ENCODE measurements at regions not wholly inside any gene's neighbourhood (a gene's known extent, or its start where the extent isn't known, plus 50 kb on each side); places are given as distances from the start of the nearest gene placed in this dataset.

GRCh38 chr5:135137146-135137915 lies 103.3 kb upstream of the PITX1 start:
- DNase-seq: no peak
- ATAC-seq (replicated peaks): no peak
- H3K4me1 Mint-ChIP-seq (ENCODE audit: low read depth in 2 of 2): no peaks in the 10 kb centered on the region
- no peaks in the 10 kb centered on the region for H3K36me3 Mint-ChIP-seq (ENCODE audit: insufficient read depth)
- H3K4me3 Mint-ChIP-seq: no peak overlapping the region
- H3K27ac Mint-ChIP-seq: peak overlapping the region in 1 of 2 donors; percentile 20
- peaks cover 9 to 69% of the 10 kb centered on the region in 2 donors for H3K27me3 Mint-ChIP-seq
- H3K9me3 Mint-ChIP-seq: no peaks in the 10 kb centered on the region

GRCh38 chr5:135136546-135136945 lies 102.5 kb upstream of the PITX1 start:
- Mint-ChIP-seq H3K4me3 (no peak overlapping the region), H3K36me3 (ENCODE audit: insufficient read depth) (no peaks in the 10 kb centered on the region), H3K27me3 (peaks cover 14 to 77% of the 10 kb centered on the region in 2 donors), H3K4me1 (ENCODE audit: low read depth in 2 of 2) (no peaks in the 10 kb centered on the region), H3K9me3 (no peaks in the 10 kb centered on the region), H3K27ac (no peak overlapping the region)
- DNase-seq: no peak
- no peak for ATAC-seq (replicated peaks)

- no peak overlapping the region for H3K4me3 Mint-ChIP-seq
- H3K36me3 Mint-ChIP-seq (ENCODE audit: insufficient read depth): no peaks in the 10 kb centered on the region
- DNase-seq (no peak), ATAC-seq (replicated peaks) (no peak)
- H3K9me3 Mint-ChIP-seq: no peaks in the 10 kb centered on the region
- no peaks in the 10 kb centered on the region for H3K4me1 Mint-ChIP-seq (ENCODE audit: low read depth in 2 of 2)
- H3K27me3 Mint-ChIP-seq: peaks cover 14 to 83% of the 10 kb centered on the region in 2 donors
- no peak overlapping the region for H3K27ac Mint-ChIP-seq
Observed at GRCh38 chr5:135135530-135136226, 101.7 kb upstream of the PITX1 start.

GRCh38 chr5:135134691-135135381 lies 100.8 kb upstream of the PITX1 start:
- no peak overlapping the region for H3K4me3 Mint-ChIP-seq
- H3K27ac Mint-ChIP-seq: no peak overlapping the region
- DNase-seq (no peak), ATAC-seq (replicated peaks) (no peak)
- H3K27me3 Mint-ChIP-seq: peaks cover 19 to 83% of the 10 kb centered on the region in 2 donors
- no peaks in the 10 kb centered on the region for H3K9me3 Mint-ChIP-seq
- no peaks in the 10 kb centered on the region for H3K4me1 Mint-ChIP-seq (ENCODE audit: low read depth in 2 of 2)
- H3K36me3 Mint-ChIP-seq (ENCODE audit: insufficient read depth): no peaks in the 10 kb centered on the region

GRCh38 chr5:135133698-135134515 lies 99.9 kb upstream of the PITX1 start:
- no peaks in the 10 kb centered on the region for H3K9me3 Mint-ChIP-seq
- H3K4me1 Mint-ChIP-seq (ENCODE audit: low read depth in 2 of 2): peaks cover 0 to 6% of the 10 kb centered on the region in 2 donors
- ATAC-seq (replicated peaks): no peak
- H3K36me3 Mint-ChIP-seq (ENCODE audit: insufficient read depth): no peaks in the 10 kb centered on the region
- peaks cover 13 to 74% of the 10 kb centered on the region in 2 donors for H3K27me3 Mint-ChIP-seq
- DNase-seq: no peak
- no peak overlapping the region for H3K27ac Mint-ChIP-seq
- no peak overlapping the region for H3K4me3 Mint-ChIP-seq

- no peaks in the 10 kb centered on the region for H3K9me3 Mint-ChIP-seq
- H3K27ac Mint-ChIP-seq: no peak overlapping the region
- no peaks in the 10 kb centered on the region for H3K36me3 Mint-ChIP-seq (ENCODE audit: insufficient read depth)
- peaks cover 0 to 6% of the 10 kb centered on the region in 2 donors for H3K4me1 Mint-ChIP-seq (ENCODE audit: low read depth in 2 of 2)
- DNase-seq: no peak
- peaks cover 13 to 67% of the 10 kb centered on the region in 2 donors for H3K27me3 Mint-ChIP-seq
- no peak for ATAC-seq (replicated peaks)
- H3K4me3 Mint-ChIP-seq: no peak overlapping the region
Observed at GRCh38 chr5:135133181-135133580, 99.2 kb upstream of the PITX1 start.

- H3K36me3 Mint-ChIP-seq (ENCODE audit: insufficient read depth): no peaks in the 10 kb centered on the region
- peaks cover 13 to 65% of the 10 kb centered on the region in 2 donors for H3K27me3 Mint-ChIP-seq
- H3K4me3 Mint-ChIP-seq: no peak overlapping the region
- peaks cover 0 to 6% of the 10 kb centered on the region in 2 donors for H3K4me1 Mint-ChIP-seq (ENCODE audit: low read depth in 2 of 2)
- H3K9me3 Mint-ChIP-seq: no peaks in the 10 kb centered on the region
- H3K27ac Mint-ChIP-seq: no peak overlapping the region
- DNase-seq (no peak), ATAC-seq (replicated peaks) (no peak)
Observed at GRCh38 chr5:135131801-135132680, 98.0 kb upstream of the PITX1 start.

GRCh38 chr5:135130261-135131215 lies 96.5 kb upstream of the PITX1 start:
- H3K4me3 Mint-ChIP-seq: no peak overlapping the region
- no peak for ATAC-seq (replicated peaks)

GRCh38 chr5:135129307-135129706 lies 95.3 kb upstream of the PITX1 start:
- Mint-ChIP-seq H3K4me3 (no peak overlapping the region), H3K4me1 (ENCODE audit: low read depth in 2 of 2) (peaks cover 0 to 6% of the 10 kb centered on the region in 2 donors)

More at GRCh38 chr5:135130261-135131215, 96.5 kb upstream of the PITX1 start:
- Mint-ChIP-seq H3K27me3 (peaks cover 13 to 65% of the 10 kb centered on the region in 2 donors), H3K9me3 (no peaks in the 10 kb centered on the region), H3K27ac (no peak overlapping the region), H3K4me1 (ENCODE audit: low read depth in 2 of 2) (peaks cover 0 to 6% of the 10 kb centered on the region in 2 donors), H3K36me3 (ENCODE audit: insufficient read depth) (no peaks in the 10 kb centered on the region)
- DNase-seq: no peak

GRCh38 chr5:135128361-135128760 lies 94.3 kb upstream of the PITX1 start:
- DNase-seq (no peak), ATAC-seq (replicated peaks) (no peak)
- H3K4me3 Mint-ChIP-seq: no peak overlapping the region
- H3K27me3 Mint-ChIP-seq: peaks cover 13 to 60% of the 10 kb centered on the region in 2 donors
- no peaks in the 10 kb centered on the region for H3K36me3 Mint-ChIP-seq (ENCODE audit: insufficient read depth)
- peaks cover 0 to 7% of the 10 kb centered on the region in 2 donors for H3K4me1 Mint-ChIP-seq (ENCODE audit: low read depth in 2 of 2)
- no peaks in the 10 kb centered on the region for H3K9me3 Mint-ChIP-seq
- no peak overlapping the region for H3K27ac Mint-ChIP-seq

More at GRCh38 chr5:135129307-135129706, 95.3 kb upstream of the PITX1 start:
- ATAC-seq (replicated peaks): no peak
- peaks cover 13 to 60% of the 10 kb centered on the region in 2 donors for H3K27me3 Mint-ChIP-seq
- H3K27ac Mint-ChIP-seq: no peak overlapping the region
- DNase-seq: no peak
- no peaks in the 10 kb centered on the region for H3K9me3 Mint-ChIP-seq
- H3K36me3 Mint-ChIP-seq (ENCODE audit: insufficient read depth): no peaks in the 10 kb centered on the region

- Mint-ChIP-seq H3K4me1 (ENCODE audit: low read depth in 2 of 2) (peaks cover 0 to 7% of the 10 kb centered on the region in 2 donors), H3K4me3 (no peak overlapping the region), H3K36me3 (ENCODE audit: insufficient read depth) (no peaks in the 10 kb centered on the region), H3K9me3 (no peaks in the 10 kb centered on the region), H3K27me3 (peaks cover 13 to 64% of the 10 kb centered on the region in 2 donors), H3K27ac (no peak overlapping the region)
- no peak for DNase-seq
- ATAC-seq (replicated peaks): no peak
Observed at GRCh38 chr5:135127439-135128240, 93.6 kb upstream of the PITX1 start.

Measured in effector memory CD8-positive, alpha-beta T cell (primary cell).